Astrocyte (in vitro differentiated cells and primary cell): ENCODE measurements at regions not wholly inside any gene's neighbourhood (a gene's known extent, or its start where the extent isn't known, plus 50 kb on each side); places are given as distances from the start of the nearest gene placed in this dataset.

Experiments used
- DNase-seq: peaks from one replicate; pipeline ENCODE4 v3.0.0-alpha.2; 2010; ENCODE audit warnings: low read depth
- FAIRE-seq: peaks from 2 replicates; lab custom pipeline; 2011; peaks lifted over from hg19 to GRCh38; lab: Jason Lieb, UNC
- H2AFZ ChIP-seq: 2 replicates; pipeline ENCODE4 v1.6.0; 2012; ENCODE audit warnings: low read depth, low read length, inconsistent platforms
- H3K27ac ChIP-seq: 2 replicates; pipeline ENCODE4 v1.5.1; 2011; ENCODE audit warnings: low read depth, low read length, inconsistent platforms
- H3K27me3 ChIP-seq: 2 replicates; pipeline ENCODE4 v1.6.0; 2011; ENCODE audit warnings: low read length, inconsistent platforms; ENCODE audit not compliant: insufficient read depth
- H3K36me3 ChIP-seq: 2 replicates; pipeline ENCODE4 v1.5.1; 2011; ENCODE audit warnings: low read length, inconsistent platforms; ENCODE audit not compliant: insufficient read depth
- H3K4me1 ChIP-seq: 2 replicates; pipeline ENCODE4 v1.5.1; 2011; ENCODE audit warnings: low read length, inconsistent platforms; ENCODE audit not compliant: insufficient read depth
- H3K4me2 ChIP-seq: 2 replicates; pipeline ENCODE4 v1.6.0; 2012; ENCODE audit warnings: low read length, inconsistent platforms
- H3K4me3 ChIP-seq: 2 replicates; pipeline ENCODE4 v1.5.1; 2011; ENCODE audit warnings: low read depth, mild to moderate bottlenecking, low read length, inconsistent platforms; ENCODE audit not compliant: insufficient read depth
- H3K79me2 ChIP-seq: 2 replicates; pipeline ENCODE4 v1.6.0; 2012; ENCODE audit warnings: mild to moderate bottlenecking, low read length, inconsistent platforms; ENCODE audit not compliant: insufficient read depth
- H3K9ac ChIP-seq: 2 replicates; pipeline ENCODE4 v1.6.0; 2012; ENCODE audit warnings: mild to moderate bottlenecking, low read length, inconsistent platforms
- H3K9me3 ChIP-seq: 2 replicates; pipeline ENCODE4 v1.5.1; 2012; ENCODE audit warnings: low read depth, mild to moderate bottlenecking, low read length, inconsistent platforms; ENCODE audit not compliant: insufficient read depth
- H4K20me1 ChIP-seq: 2 replicates; pipeline ENCODE4 v1.6.0; 2012; ENCODE audit warnings: low read length, inconsistent platforms; ENCODE audit not compliant: insufficient read depth
- H3K27ac Mint-ChIP-seq: one replicate; pipeline ENCODE4 v1.8.0; 2021; ENCODE audit warnings: mild to moderate bottlenecking, mixed read lengths; ENCODE audit not compliant: unreplicated experiment
- H3K27me3 Mint-ChIP-seq: one replicate; pipeline ENCODE4 v1.8.0; 2021; ENCODE audit warnings: low read depth, mixed read lengths; ENCODE audit not compliant: unreplicated experiment
- H3K36me3 Mint-ChIP-seq: one replicate; pipeline ENCODE4 v1.8.0; 2021; ENCODE audit warnings: low read depth, mixed read lengths; ENCODE audit not compliant: unreplicated experiment
- H3K4me1 Mint-ChIP-seq: one replicate; pipeline ENCODE4 v1.8.0; 2021; ENCODE audit warnings: low read depth, mixed read lengths; ENCODE audit not compliant: unreplicated experiment
- H3K4me3 Mint-ChIP-seq: one replicate; pipeline ENCODE4 v1.8.0; 2021; ENCODE audit warnings: mild to moderate bottlenecking, moderate library complexity, mixed read lengths; ENCODE audit not compliant: unreplicated experiment
- H3K9me3 Mint-ChIP-seq: one replicate; pipeline ENCODE4 v1.8.0; 2021; ENCODE audit warnings: mild to moderate bottlenecking, mixed read lengths; ENCODE audit not compliant: unreplicated experiment
- CTCF ChIP-seq: IDR thresholded peaks from 2 replicates; pipeline ENCODE4 v1.5.1; 2011; ENCODE audit warnings: low read depth, mild to moderate bottlenecking, inconsistent platforms, low read length, moderate library complexity; ENCODE audit not compliant: insufficient read depth
- EZH2 ChIP-seq: IDR thresholded peaks from 2 replicates; pipeline ENCODE4 v1.6.1; 2012; ENCODE audit warnings: mild to moderate bottlenecking, low read length, inconsistent platforms; ENCODE audit not compliant: insufficient read depth

- Histone ChIP-seq H3K27me3 (no peaks in the 10 kb centered on the region), H3K4me3 (no peak overlapping the region), H3K4me1 (no peaks in the 10 kb centered on the region), H3K36me3 (no peaks in the 10 kb centered on the region), H4K20me1 (no peaks in the 10 kb centered on the region), H3K9me3 (no peaks in the 10 kb centered on the region), H2AFZ (no peak overlapping the region), H3K4me2 (no peak overlapping the region), H3K27ac (no peak overlapping the region), H3K9ac (no peak overlapping the region), H3K79me2 (no peaks in the 10 kb centered on the region)
- no peaks in the 10 kb centered on the region for H3K9me3 Mint-ChIP-seq
- H3K4me3 Mint-ChIP-seq = no peak overlapping the region
- FAIRE-seq (no peak), DNase-seq (no peak)
- no peaks in the 10 kb centered on the region for H3K27me3 Mint-ChIP-seq
- H3K4me1 Mint-ChIP-seq = no peaks in the 10 kb centered on the region
- H3K36me3 Mint-ChIP-seq = no peaks in the 10 kb centered on the region
- TF ChIP-seq EZH2 (no peak), CTCF (no peak)
- H3K27ac Mint-ChIP-seq = no peak overlapping the region
Observed at GRCh38 chr21:17427831-17428483, 84.9 kb upstream of the CXADR start.

GRCh38 chr21:17428484-17428869 lies 84.4 kb upstream of the CXADR start:
- no peak for FAIRE-seq
- Histone ChIP-seq H3K27me3 (no peaks in the 10 kb centered on the region), H3K79me2 (no peaks in the 10 kb centered on the region), H4K20me1 (no peaks in the 10 kb centered on the region), H3K4me3 (no peak overlapping the region), H3K9ac (no peak overlapping the region), H3K4me1 (no peaks in the 10 kb centered on the region), H2AFZ (no peak overlapping the region), H3K4me2 (no peak overlapping the region), H3K9me3 (no peaks in the 10 kb centered on the region), H3K27ac (no peak overlapping the region), H3K36me3 (no peaks in the 10 kb centered on the region)
- TF ChIP-seq EZH2 (no peak), CTCF (no peak)
- H3K9me3 Mint-ChIP-seq = no peaks in the 10 kb centered on the region
- H3K36me3 Mint-ChIP-seq = no peaks in the 10 kb centered on the region
- no peaks in the 10 kb centered on the region for H3K4me1 Mint-ChIP-seq
- no peak overlapping the region for H3K27ac Mint-ChIP-seq
- no peak for DNase-seq
- H3K4me3 Mint-ChIP-seq = no peak overlapping the region
- no peaks in the 10 kb centered on the region for H3K27me3 Mint-ChIP-seq

GRCh38 chr21:17428980-17429379 lies 83.9 kb upstream of the CXADR start:
- DNase-seq = no peak
- TF ChIP-seq EZH2 (no peak), CTCF (no peak)
- H3K27ac Mint-ChIP-seq = no peak overlapping the region
- no peak for FAIRE-seq
- Histone ChIP-seq H3K9ac (no peak overlapping the region), H3K27me3 (no peaks in the 10 kb centered on the region), H3K27ac (no peak overlapping the region), H3K4me2 (no peak overlapping the region), H3K36me3 (no peaks in the 10 kb centered on the region), H3K9me3 (no peaks in the 10 kb centered on the region), H3K4me3 (no peak overlapping the region), H3K79me2 (no peaks in the 10 kb centered on the region), H3K4me1 (no peaks in the 10 kb centered on the region), H2AFZ (no peak overlapping the region), H4K20me1 (no peaks in the 10 kb centered on the region)
- no peak overlapping the region for H3K4me3 Mint-ChIP-seq
- no peaks in the 10 kb centered on the region for H3K9me3 Mint-ChIP-seq
- no peaks in the 10 kb centered on the region for H3K36me3 Mint-ChIP-seq
- no peaks in the 10 kb centered on the region for H3K4me1 Mint-ChIP-seq
- no peaks in the 10 kb centered on the region for H3K27me3 Mint-ChIP-seq
